ENCODE measurements at regions not wholly inside any gene's neighbourhood (a gene's known extent, or its start where the extent isn't known, plus 50 kb on each side); places are given as distances from the start of the nearest gene placed in this dataset.

DNA sequence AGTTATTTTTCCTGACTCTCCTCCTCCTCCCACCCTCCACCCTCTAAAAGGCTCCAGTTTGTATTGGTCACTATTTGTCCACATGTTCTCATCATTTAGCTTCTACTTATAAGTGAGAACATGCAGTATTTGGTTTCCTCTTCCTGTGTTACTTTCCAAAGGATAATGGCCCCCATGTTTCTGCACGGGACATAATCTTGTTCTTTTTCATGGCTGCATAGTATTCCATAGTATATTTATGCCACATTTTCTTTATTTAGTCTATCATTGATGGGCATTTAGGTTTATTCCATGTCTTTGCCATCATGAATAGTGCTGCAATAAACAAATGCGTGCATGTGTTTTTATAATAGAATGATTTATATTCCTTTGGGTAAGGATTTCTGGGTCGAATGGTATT, 167.3 kb upstream of the GRID2 start:
- TF ChIP-seq POLR2A (IDR thresholded peaks at IDR 0.05): no peak
- TF ChIP-seq, protein P1, sequence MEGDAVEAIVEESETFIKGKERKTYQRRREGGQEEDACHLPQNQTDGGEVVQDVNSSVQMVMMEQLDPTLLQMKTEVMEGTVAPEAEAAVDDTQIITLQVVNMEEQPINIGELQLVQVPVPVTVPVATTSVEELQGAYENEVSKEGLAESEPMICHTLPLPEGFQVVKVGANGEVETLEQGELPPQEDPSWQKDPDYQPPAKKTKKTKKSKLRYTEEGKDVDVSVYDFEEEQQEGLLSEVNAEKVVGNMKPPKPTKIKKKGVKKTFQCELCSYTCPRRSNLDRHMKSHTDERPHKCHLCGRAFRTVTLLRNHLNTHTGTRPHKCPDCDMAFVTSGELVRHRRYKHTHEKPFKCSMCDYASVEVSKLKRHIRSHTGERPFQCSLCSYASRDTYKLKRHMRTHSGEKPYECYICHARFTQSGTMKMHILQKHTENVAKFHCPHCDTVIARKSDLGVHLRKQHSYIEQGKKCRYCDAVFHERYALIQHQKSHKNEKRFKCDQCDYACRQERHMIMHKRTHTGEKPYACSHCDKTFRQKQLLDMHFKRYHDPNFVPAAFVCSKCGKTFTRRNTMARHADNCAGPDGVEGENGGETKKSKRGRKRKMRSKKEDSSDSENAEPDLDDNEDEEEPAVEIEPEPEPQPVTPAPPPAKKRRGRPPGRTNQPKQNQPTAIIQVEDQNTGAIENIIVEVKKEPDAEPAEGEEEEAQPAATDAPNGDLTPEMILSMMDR (IDR thresholded peaks at IDR 0.05): no peak

Measured in body of pancreas (tissue), 4 donors.